Mucosa of descending colon (tissue), 3 donors: ENCODE measurements at regions not wholly inside any gene's neighbourhood (a gene's known extent, or its start where the extent isn't known, plus 50 kb on each side); places are given as distances from the start of the nearest gene placed in this dataset.

ENCODE experiments used
- ATAC-seq: fragments of 200-7000 bp; cut with Tn5 transposase; one replicate; pipeline ENCODE4 v1.9.1; 2020; ENCODE audit warnings: mild to moderate bottlenecking, moderate library complexity
- DNase-seq, 3 donors: peaks; one replicate each; pipeline ENCODE4 v3.0.0-alpha.2; 2020
- H3K36me3 ChIP-seq: fragments of 200-600 bp; one replicate; pipeline ENCODE4 v1.8.0; 2021; ENCODE audit warnings: low read depth, mild to moderate bottlenecking
- H3K4me1 ChIP-seq: fragments of 200-600 bp; one replicate; pipeline ENCODE4 v1.8.0; 2021; ENCODE audit warnings: low read depth, mild to moderate bottlenecking
- H3K4me3 ChIP-seq: fragments of 200-600 bp; one replicate; pipeline ENCODE4 v1.8.0; 2021; ENCODE audit warnings: mild to moderate bottlenecking
- H3K9me3 ChIP-seq: fragments of 200-600 bp; one replicate; pipeline ENCODE4 v1.8.0; 2021; ENCODE audit warnings: mild to moderate bottlenecking
- intact Hi-C, 2 donors: fragments of 100-400 bp; cut with DNase I in 1 of 2; cut with micrococcal nuclease in 1 of 2; formaldehyde crosslinking; loops; one replicate each; pipeline versions ENCODE4 v1.11.0 to v1.11.1; 2022; cut with DNase I, micrococcal nuclease
- TF ChIP-seq, protein P1 (sequence below): fragments of 200-600 bp; IDR thresholded peaks from one replicate; pipeline ENCODE4 v1.8.0; 2022; ENCODE audit warnings: antibody characterized with exemption, mild to moderate bottlenecking
- donor health status: DM: no; HTN: no; CAD: no; lungs with moderate emphysema.
- donor health status: DM: no; HTN: no; CAD: no.
- donor health status: DM: no; HTN: yes; CAD: no.

DNA sequence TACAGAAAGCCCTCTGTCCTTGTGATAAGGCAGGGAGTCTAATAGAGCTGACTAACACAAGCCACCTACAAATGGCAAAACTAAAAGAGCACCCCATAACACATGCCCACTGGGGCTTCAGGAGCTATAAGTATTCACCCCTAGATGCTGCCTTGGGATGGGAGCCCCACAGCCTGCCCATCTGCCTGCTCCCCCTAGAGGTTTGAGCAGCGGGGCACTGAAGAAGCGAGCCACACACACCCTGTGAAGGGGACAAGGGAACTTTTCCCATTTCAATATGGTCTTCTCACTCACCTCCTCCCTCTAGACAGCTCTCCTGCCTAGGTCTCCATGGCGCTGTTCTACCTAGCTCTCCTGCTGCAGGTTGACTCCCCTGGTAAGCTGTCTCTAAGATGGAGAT, 261.0 kb downstream of the SHQ1 start:
- Histone ChIP-seq H3K4me1 (no peaks in the 10 kb centered on the region), H3K9me3 (no peaks in the 10 kb centered on the region), H3K4me3 (no peak overlapping the region), H3K36me3 (no peaks in the 10 kb centered on the region)
- DNase-seq (no peak), ATAC-seq (no peak)
- intact Hi-C loops: no loop called here
- TF ChIP-seq, protein P1, sequence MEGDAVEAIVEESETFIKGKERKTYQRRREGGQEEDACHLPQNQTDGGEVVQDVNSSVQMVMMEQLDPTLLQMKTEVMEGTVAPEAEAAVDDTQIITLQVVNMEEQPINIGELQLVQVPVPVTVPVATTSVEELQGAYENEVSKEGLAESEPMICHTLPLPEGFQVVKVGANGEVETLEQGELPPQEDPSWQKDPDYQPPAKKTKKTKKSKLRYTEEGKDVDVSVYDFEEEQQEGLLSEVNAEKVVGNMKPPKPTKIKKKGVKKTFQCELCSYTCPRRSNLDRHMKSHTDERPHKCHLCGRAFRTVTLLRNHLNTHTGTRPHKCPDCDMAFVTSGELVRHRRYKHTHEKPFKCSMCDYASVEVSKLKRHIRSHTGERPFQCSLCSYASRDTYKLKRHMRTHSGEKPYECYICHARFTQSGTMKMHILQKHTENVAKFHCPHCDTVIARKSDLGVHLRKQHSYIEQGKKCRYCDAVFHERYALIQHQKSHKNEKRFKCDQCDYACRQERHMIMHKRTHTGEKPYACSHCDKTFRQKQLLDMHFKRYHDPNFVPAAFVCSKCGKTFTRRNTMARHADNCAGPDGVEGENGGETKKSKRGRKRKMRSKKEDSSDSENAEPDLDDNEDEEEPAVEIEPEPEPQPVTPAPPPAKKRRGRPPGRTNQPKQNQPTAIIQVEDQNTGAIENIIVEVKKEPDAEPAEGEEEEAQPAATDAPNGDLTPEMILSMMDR: no peak

- no peak for DNase-seq
- intact Hi-C loops: no loop called here
- H3K4me3 ChIP-seq: no peak overlapping the region
Measured at GRCh38 chr3:72586694-72587093, 261.6 kb downstream of the SHQ1 start.

DNA sequence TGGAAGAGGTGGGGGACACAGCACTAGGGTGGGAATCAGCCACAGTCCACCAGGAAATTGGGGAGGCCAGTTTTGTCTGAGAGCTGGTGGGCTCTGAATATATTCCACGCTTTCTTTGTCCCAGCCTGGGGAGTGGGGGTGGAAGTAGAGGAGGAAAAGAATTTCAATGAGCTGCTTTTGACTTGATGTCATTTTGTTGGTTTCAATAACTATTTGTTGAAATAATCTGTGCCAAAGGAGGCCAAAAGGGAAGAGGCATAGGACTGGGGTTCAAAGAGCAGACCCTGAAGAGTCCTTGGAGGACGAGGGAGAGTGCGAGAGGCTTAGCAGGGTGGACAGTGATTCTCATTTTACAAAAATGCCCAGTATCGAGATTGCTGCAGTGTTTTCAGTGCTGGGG, 262.3 kb downstream of the SHQ1 start:
- Histone ChIP-seq H3K4me3 (no peak overlapping the region), H3K36me3 (no peaks in the 10 kb centered on the region), H3K9me3 (no peaks in the 10 kb centered on the region), H3K4me1 (no peaks in the 10 kb centered on the region)
- ATAC-seq: no peak
- intact Hi-C loops: no loop called here
- DNase-seq: no peak
- TF ChIP-seq, protein P1: no peak

More at GRCh38 chr3:72586694-72587093, 261.6 kb downstream of the SHQ1 start:
- no peak for ATAC-seq
- Histone ChIP-seq H3K4me1 (no peaks in the 10 kb centered on the region), H3K36me3 (no peaks in the 10 kb centered on the region), H3K9me3 (no peaks in the 10 kb centered on the region)
- TF ChIP-seq, protein P1: no peak

DNA sequence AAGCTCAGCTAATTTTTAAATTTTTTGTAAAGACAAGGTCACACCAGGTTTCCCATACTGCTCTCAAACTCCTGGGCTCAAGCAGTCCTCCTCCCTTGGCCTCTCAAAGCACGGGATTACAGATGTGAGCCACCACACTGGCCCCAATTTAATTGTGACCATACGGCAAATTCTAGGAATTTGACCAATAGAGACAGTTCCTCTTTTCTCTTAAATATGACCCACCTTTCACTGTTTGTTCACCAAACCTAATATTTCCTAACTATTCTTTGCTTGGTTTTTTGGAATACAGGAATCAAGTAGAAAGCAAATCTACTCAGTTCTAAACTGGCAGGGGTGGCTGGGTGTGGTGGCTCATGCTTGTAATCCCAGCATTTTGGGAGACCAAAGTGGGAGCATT, 264.0 kb downstream of the SHQ1 start:
- H3K9me3 ChIP-seq: no peaks in the 10 kb centered on the region
- H3K4me1 ChIP-seq: no peaks in the 10 kb centered on the region
- H3K36me3 ChIP-seq: no peaks in the 10 kb centered on the region
- TF ChIP-seq, protein P1: no peak
- DNase-seq (no peak), ATAC-seq (no peak)
- no peak overlapping the region for H3K4me3 ChIP-seq
- intact Hi-C loops: no loop called here

GRCh38 chr3:72582963-72583362, 265.3 kb downstream of the SHQ1 start:
- ATAC-seq: no peak
- H3K4me3 ChIP-seq: no peak overlapping the region
- TF ChIP-seq, protein P1: no peak
- no peak for DNase-seq
- no peaks in the 10 kb centered on the region for H3K4me1 ChIP-seq
- H3K36me3 ChIP-seq: no peaks in the 10 kb centered on the region
- no peaks in the 10 kb centered on the region for H3K9me3 ChIP-seq
- intact Hi-C loops: no loop called here

- Histone ChIP-seq H3K9me3 (no peaks in the 10 kb centered on the region), H3K4me3 (no peak overlapping the region), H3K4me1 (no peaks in the 10 kb centered on the region), H3K36me3 (no peaks in the 10 kb centered on the region)
- ATAC-seq: no peak
- intact Hi-C loops: no loop called here
- no peak for DNase-seq
- TF ChIP-seq, protein P1: no peak
Measured at GRCh38 chr3:72582211-72582878, 265.9 kb downstream of the SHQ1 start.
